Psoas muscle (tissue), 7 donors: ENCODE measurements at regions not wholly inside any gene's neighbourhood (a gene's known extent, or its start where the extent isn't known, plus 50 kb on each side); places are given as distances from the start of the nearest gene placed in this dataset.

Source experiments
- ATAC-seq, 4 donors: fragments of 200-7000 bp; cut with Tn5 transposase; one replicate each; pipeline ENCODE4 v1.9.1; 2020; ENCODE audit warnings: moderate library complexity in 3 of 4, mild to moderate bottlenecking in 2 of 4
- DNase-seq, 2 donors: peaks; one replicate each; pipeline ENCODE4 v3.0.0-alpha.2; 2020
- H3K27ac ChIP-seq: fragments of 200-600 bp; one replicate; pipeline ENCODE4 v1.8.0; 2022
- H3K27me3 ChIP-seq, 3 donors: fragments of 200-600 bp in 1 of 3; one replicate each; pipeline versions ENCODE4 v1.6.1 to v1.8.0; 2013 to 2022; ENCODE audit warnings: low read length in 2 of 3, mild to moderate bottlenecking in 2 of 3, moderate library complexity in 1 of 3; ENCODE audit not compliant: insufficient read depth in 3 of 3
- H3K36me3 ChIP-seq, 2 donors: fragments of 200-600 bp in 1 of 2; one replicate each; pipeline versions ENCODE4 v1.6.1 to v1.8.0; 2013 to 2022; ENCODE audit warnings: low read depth in 1 of 2, mild to moderate bottlenecking in 1 of 2, moderate library complexity in 1 of 2; ENCODE audit not compliant: insufficient read depth in 1 of 2
- H3K4me1 ChIP-seq: fragments of 200-600 bp; one replicate; pipeline ENCODE4 v1.8.0; 2022
- H3K4me3 ChIP-seq: fragments of 200-600 bp; one replicate; pipeline ENCODE4 v1.8.0; 2022; ENCODE audit warnings: mild to moderate bottlenecking
- H3K9me3 ChIP-seq: fragments of 200-600 bp; one replicate; pipeline ENCODE4 v1.8.0; 2022
- WGBS, 3 donors: extraction: QIAGEN DNeasy Blood & Tissue Kit; methylation state at CpG; one replicate each; pipeline versions ENCODE4 v1.1.6 to v1.1.7; 2013; 5-methylcytosine and 5-hydroxymethylcytosine counted together
- intact Hi-C, 2 donors: fragments of 100-400 bp; cut with DNase I; formaldehyde crosslinking; loops; one replicate each; pipeline versions ENCODE4 v1.11.0 to v1.14.2; 2022
- TF ChIP-seq, protein P1 (sequence below): fragments of 200-600 bp; IDR thresholded peaks from one replicate; pipeline ENCODE4 v1.8.0; 2022; ENCODE audit warnings: antibody characterized with exemption
- donor health status: healthy with polysubstance abuse.
- donor health status: DM: no; HTN: no; CAD: no; lungs with moderate emphysema.
- donor health status: Bipolar disorder and iron deficiency.
- donor health status: healthy.
- donor health status: DM: yes; HTN: yes; CAD: no.
- donor health status: DM: no; HTN: no; CAD: no.
- donor health status: DM: yes; HTN: yes; CAD: no.

GRCh38 chr7:46390042-46390441 is 469.0 kb upstream of the IGFBP3 start:
- H3K27me3 ChIP-seq: no peaks in the 10 kb centered on the region

GRCh38 chr7:46389146-46389545 is 468.1 kb upstream of the IGFBP3 start:
- H3K4me3 ChIP-seq: no peak overlapping the region
- H3K4me1 ChIP-seq: peaks cover 9% of the 10 kb centered on the region
- no peaks in the 10 kb centered on the region for H3K27me3 ChIP-seq
- ATAC-seq (no peak), DNase-seq (no peak)
- H3K36me3 ChIP-seq: no peaks in the 10 kb centered on the region
- H3K9me3 ChIP-seq: no peaks in the 10 kb centered on the region
- TF ChIP-seq, protein P1, sequence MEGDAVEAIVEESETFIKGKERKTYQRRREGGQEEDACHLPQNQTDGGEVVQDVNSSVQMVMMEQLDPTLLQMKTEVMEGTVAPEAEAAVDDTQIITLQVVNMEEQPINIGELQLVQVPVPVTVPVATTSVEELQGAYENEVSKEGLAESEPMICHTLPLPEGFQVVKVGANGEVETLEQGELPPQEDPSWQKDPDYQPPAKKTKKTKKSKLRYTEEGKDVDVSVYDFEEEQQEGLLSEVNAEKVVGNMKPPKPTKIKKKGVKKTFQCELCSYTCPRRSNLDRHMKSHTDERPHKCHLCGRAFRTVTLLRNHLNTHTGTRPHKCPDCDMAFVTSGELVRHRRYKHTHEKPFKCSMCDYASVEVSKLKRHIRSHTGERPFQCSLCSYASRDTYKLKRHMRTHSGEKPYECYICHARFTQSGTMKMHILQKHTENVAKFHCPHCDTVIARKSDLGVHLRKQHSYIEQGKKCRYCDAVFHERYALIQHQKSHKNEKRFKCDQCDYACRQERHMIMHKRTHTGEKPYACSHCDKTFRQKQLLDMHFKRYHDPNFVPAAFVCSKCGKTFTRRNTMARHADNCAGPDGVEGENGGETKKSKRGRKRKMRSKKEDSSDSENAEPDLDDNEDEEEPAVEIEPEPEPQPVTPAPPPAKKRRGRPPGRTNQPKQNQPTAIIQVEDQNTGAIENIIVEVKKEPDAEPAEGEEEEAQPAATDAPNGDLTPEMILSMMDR: no peak
- intact Hi-C loops: no loop called here
- no peak overlapping the region for H3K27ac ChIP-seq
- 41 to 47% (median 43%) methylated on average over 3 of the region's 3 CpGs for WGBS, 3 donors

More at GRCh38 chr7:46390042-46390441, 469.0 kb upstream of the IGFBP3 start:
- ATAC-seq (no peak), DNase-seq (no peak)
- TF ChIP-seq, protein P1: no peak
- Histone ChIP-seq H3K4me3 (no peak overlapping the region), H3K36me3 (no peaks in the 10 kb centered on the region), H3K27ac (no peak overlapping the region), H3K4me1 (peaks cover 9% of the 10 kb centered on the region), H3K9me3 (no peaks in the 10 kb centered on the region)
- intact Hi-C loops: no loop called here
- 78 to 92% (median 84%) methylated on average over 3 of the region's 3 CpGs for WGBS, 3 donors

DNA sequence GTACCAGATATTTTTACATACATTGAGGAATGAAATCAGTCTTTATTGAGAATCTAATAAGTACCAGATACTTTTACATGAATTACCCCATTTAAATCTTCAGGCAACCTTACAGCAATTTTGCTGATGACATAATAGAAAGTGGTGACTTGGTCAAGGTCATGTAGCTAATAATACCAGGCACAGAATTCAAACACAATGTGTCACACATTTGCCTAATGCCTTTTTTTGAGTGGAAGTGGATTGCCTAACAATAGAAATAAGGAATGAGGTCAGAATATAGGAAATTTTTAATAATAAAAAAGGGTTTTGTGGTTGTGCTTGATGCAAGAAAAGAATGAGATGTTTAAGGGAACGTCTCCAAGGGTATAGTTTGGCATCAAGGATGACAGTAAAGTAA is 466.6 kb upstream of the IGFBP3 start:
- DNase-seq: no peak
- Histone ChIP-seq H3K9me3 (no peaks in the 10 kb centered on the region), H3K4me1 (peaks cover 9% of the 10 kb centered on the region), H3K36me3 (no peaks in the 10 kb centered on the region), H3K27ac (no peak overlapping the region), H3K27me3 (no peaks in the 10 kb centered on the region), H3K4me3 (no peak overlapping the region)
- ATAC-seq: no peak
- TF ChIP-seq, protein P1: no peak
- 65 to 86% (median 74%) methylated on average over 1 of the region's 1 CpG for WGBS, 3 donors
- intact Hi-C loops: no loop called here

GRCh38 chr7:46386428-46387399 is 465.6 kb upstream of the IGFBP3 start:
- no peaks in the 10 kb centered on the region for H3K27me3 ChIP-seq
- ATAC-seq (no peak), DNase-seq (no peak)
- WGBS, 3 donors: 88% methylated on average over 6 of the region's 6 CpGs
- no peak overlapping the region for H3K4me3 ChIP-seq
- H3K9me3 ChIP-seq: peaks cover 6% of the 10 kb centered on the region
- H3K4me1 ChIP-seq: peaks cover 9% of the 10 kb centered on the region
- no peak overlapping the region for H3K27ac ChIP-seq
- intact Hi-C loops: no loop called here
- H3K36me3 ChIP-seq: no peaks in the 10 kb centered on the region
- TF ChIP-seq, protein P1: no peak
